HG03457 (cell line): ENCODE measurements at regions not wholly inside any gene's neighbourhood (a gene's known extent, or its start where the extent isn't known, plus 50 kb on each side); places are given as distances from the start of the nearest gene placed in this dataset.

ENCODE experiments used
- ATAC-seq: cut with Tn5 transposase; IDR thresholded peaks from one replicate; pipeline ENCODE4 v1.9.1; 2021; ENCODE audit warnings: moderate number of reproducible peaks; ENCODE audit not compliant: unreplicated experiment

- no peak for ATAC-seq
Measured at GRCh38 chr9:22278426-22278825, 168.2 kb upstream of the DMRTA1 start.

GRCh38 chr9:22279636-22280035 is 167.0 kb upstream of the DMRTA1 start:
- ATAC-seq: no peak

- no peak for ATAC-seq
Measured at GRCh38 chr9:22285066-22285465, 161.6 kb upstream of the DMRTA1 start.

- no peak for ATAC-seq
Measured at GRCh38 chr9:22286661-22287060, 160.0 kb upstream of the DMRTA1 start.

- no peak for ATAC-seq
Measured at GRCh38 chr9:22288661-22289060, 158.0 kb upstream of the DMRTA1 start.

GRCh38 chr9:22307013-22307711 is 139.5 kb upstream of the DMRTA1 start:
- ATAC-seq: no peak

- no peak for ATAC-seq
Measured at GRCh38 chr9:22308177-22308576, 138.4 kb upstream of the DMRTA1 start.

GRCh38 chr9:22316645-22317044 is 130.0 kb upstream of the DMRTA1 start:
- ATAC-seq: no peak

- ATAC-seq: no peak
Measured at GRCh38 chr9:22331533-22331932, 115.1 kb upstream of the DMRTA1 start.

GRCh38 chr9:22332202-22332601 is 114.4 kb upstream of the DMRTA1 start:
- no peak for ATAC-seq

- ATAC-seq: no peak
Measured at GRCh38 chr9:22337261-22337660, 109.4 kb upstream of the DMRTA1 start.

- no peak for ATAC-seq
Measured at GRCh38 chr9:22342491-22343217, 104.0 kb upstream of the DMRTA1 start.

GRCh38 chr9:22343218-22343611 is 103.4 kb upstream of the DMRTA1 start:
- ATAC-seq: no peak

- ATAC-seq: no peak
Measured at GRCh38 chr9:22354699-22355384, 91.8 kb upstream of the DMRTA1 start.

- ATAC-seq: no peak
Measured at GRCh38 chr9:22356985-22357384, 89.6 kb upstream of the DMRTA1 start.

- no peak for ATAC-seq
Measured at GRCh38 chr9:22363421-22363887, 83.2 kb upstream of the DMRTA1 start.

GRCh38 chr9:22373636-22374035 is 73.0 kb upstream of the DMRTA1 start:
- no peak for ATAC-seq

GRCh38 chr9:22374051-22374450 is 72.6 kb upstream of the DMRTA1 start:
- ATAC-seq: no peak

- no peak for ATAC-seq
Measured at GRCh38 chr9:22379272-22379671, 67.4 kb upstream of the DMRTA1 start.

GRCh38 chr9:22381170-22381569 is 65.5 kb upstream of the DMRTA1 start:
- no peak for ATAC-seq

GRCh38 chr9:22382331-22382730 is 64.3 kb upstream of the DMRTA1 start:
- no peak for ATAC-seq

GRCh38 chr9:22383718-22384117 is 62.9 kb upstream of the DMRTA1 start:
- no peak for ATAC-seq
